ENCODE measurements at regions not wholly inside any gene's neighbourhood (a gene's known extent, or its start where the extent isn't known, plus 50 kb on each side); places are given as distances from the start of the nearest gene placed in this dataset.

- no peak for DNase-seq (ENCODE audit: low read depth)
These were observed 50.2 kb upstream of the VTCN1 start for GRCh38 chr1:117260761-117261423.
